ENCODE measurements at regions not wholly inside any gene's neighbourhood (a gene's known extent, or its start where the extent isn't known, plus 50 kb on each side); places are given as distances from the start of the nearest gene placed in this dataset.
"Not testable (repeated sequence)": the region's sequence is repeated elsewhere in the genome, so short reads cannot be mapped to it uniquely, and the experiment has no call there.

DNA sequence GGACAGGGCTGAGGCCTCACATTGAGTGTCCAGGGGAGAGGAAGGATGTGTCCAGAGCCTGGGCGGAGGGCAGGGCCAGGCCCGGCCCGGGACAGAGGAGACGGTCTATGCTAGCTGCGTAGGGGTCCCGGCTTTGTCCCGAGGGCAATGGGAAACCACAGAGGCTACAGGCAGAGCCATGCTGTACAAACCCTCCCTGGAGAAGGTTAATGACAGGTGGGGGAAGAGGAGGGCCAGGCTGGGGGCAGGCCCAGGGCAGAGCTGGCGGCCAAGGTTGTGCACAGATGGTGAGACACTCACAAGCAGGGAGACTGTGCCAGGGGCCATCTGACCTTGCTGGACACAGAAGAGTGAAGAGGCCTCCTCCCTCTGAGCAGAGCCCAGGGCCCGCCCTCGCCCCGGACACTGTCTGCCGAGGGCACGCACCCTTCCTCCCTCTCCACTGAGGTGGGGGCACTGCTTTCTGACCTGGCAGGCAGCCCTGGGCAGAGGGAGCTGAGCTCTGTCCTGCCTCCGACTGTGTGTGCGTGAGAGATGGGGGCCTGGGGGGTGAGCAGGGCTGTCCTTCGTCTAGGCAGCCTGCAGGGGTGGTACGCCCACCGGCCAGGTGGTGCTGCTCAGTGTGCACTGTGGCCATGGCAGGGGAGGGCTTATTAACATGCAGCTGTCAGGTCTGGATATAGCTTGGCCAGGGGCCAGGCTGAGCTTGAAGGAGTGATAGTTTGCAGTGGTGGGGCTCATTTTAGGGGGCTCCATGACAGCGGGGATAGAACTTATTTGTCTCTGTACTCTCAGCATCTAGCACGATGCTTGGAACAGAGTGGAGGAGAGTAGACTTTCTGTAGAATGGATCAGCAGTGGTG lies 75.7 kb upstream of the LRPAP1 start:
- H3K27me3 ChIP-seq (ENCODE audit: control insufficient read depth, insufficient read depth, low read length, poor library complexity, severe bottlenecking) = no peaks in the 10 kb centered on the region
- H3K4me1 Mint-ChIP-seq = no peaks in the 10 kb centered on the region
- 87 to 93% methylated on average over 6 to 20 of the region's 20 CpGs for WGBS, 2 experiments (ENCODE audit: insufficient coverage in 1 of 2, insufficient read length in 1 of 2)
- H3K36me3 Mint-ChIP-seq (ENCODE audit: low read depth) = no peaks in the 10 kb centered on the region
- H3K27ac Mint-ChIP-seq = no peak overlapping the region
- no peak overlapping the region for H3K27ac ChIP-seq (ENCODE audit: low read depth, low read length)
- TF ChIP-seq, protein P1, sequence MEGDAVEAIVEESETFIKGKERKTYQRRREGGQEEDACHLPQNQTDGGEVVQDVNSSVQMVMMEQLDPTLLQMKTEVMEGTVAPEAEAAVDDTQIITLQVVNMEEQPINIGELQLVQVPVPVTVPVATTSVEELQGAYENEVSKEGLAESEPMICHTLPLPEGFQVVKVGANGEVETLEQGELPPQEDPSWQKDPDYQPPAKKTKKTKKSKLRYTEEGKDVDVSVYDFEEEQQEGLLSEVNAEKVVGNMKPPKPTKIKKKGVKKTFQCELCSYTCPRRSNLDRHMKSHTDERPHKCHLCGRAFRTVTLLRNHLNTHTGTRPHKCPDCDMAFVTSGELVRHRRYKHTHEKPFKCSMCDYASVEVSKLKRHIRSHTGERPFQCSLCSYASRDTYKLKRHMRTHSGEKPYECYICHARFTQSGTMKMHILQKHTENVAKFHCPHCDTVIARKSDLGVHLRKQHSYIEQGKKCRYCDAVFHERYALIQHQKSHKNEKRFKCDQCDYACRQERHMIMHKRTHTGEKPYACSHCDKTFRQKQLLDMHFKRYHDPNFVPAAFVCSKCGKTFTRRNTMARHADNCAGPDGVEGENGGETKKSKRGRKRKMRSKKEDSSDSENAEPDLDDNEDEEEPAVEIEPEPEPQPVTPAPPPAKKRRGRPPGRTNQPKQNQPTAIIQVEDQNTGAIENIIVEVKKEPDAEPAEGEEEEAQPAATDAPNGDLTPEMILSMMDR (conservative IDR thresholded peaks at IDR 0.05) = no peak
- no peaks in the 10 kb centered on the region for H3K36me3 ChIP-seq (ENCODE audit: control insufficient read depth, insufficient read depth, low read length)
- H3K9me3 Mint-ChIP-seq = peaks cover 2% of the 10 kb centered on the region
- no peaks in the 10 kb centered on the region for H3K4me1 ChIP-seq (ENCODE audit: control insufficient read depth, insufficient read depth, low read length)
- H3K4me3 Mint-ChIP-seq = no peak overlapping the region
- H3K9me3 ChIP-seq (ENCODE audit: control insufficient read depth, low read length) = no peaks in the 10 kb centered on the region
- peak; percentile 36 for DNase-seq
- no peaks in the 10 kb centered on the region for H3K27me3 Mint-ChIP-seq (ENCODE audit: insufficient read depth)
- no peak overlapping the region for H3K9ac ChIP-seq (ENCODE audit: extremely low read depth, low read length, poor library complexity, severe bottlenecking)
- no peak overlapping the region for H3K4me3 ChIP-seq (ENCODE audit: low read length)

DNA sequence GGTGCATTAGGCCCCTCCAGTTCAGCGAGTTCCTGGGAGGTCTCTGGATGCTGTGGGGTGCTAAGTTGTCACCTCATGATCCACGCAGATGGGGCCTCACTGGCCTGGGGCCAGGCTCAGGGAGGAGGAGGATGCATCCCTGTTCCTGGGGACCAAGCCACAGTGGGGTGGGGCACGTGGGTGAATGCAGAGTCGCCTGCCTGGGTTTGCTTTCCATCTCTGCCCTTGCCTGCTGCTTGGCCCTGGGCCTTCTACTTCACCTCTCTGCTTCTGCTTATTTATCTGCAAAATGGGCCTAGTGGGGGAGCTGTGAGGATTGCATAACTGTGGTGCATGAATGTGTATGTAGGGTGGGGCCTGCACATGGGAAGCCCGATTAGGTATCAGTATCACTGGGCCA lies 74.6 kb upstream of the LRPAP1 start:
- H3K27me3 ChIP-seq (ENCODE audit: control insufficient read depth, insufficient read depth, low read length, poor library complexity, severe bottlenecking); H3K27me3 Mint-ChIP-seq (ENCODE audit: insufficient read depth); H3K9me3 ChIP-seq (ENCODE audit: control insufficient read depth, low read length); H3K4me3 Mint-ChIP-seq; H3K4me3 ChIP-seq (ENCODE audit: low read length); H3K36me3 Mint-ChIP-seq (ENCODE audit: low read depth); H3K36me3 ChIP-seq (ENCODE audit: control insufficient read depth, insufficient read depth, low read length); H3K4me1 Mint-ChIP-seq; H3K9ac ChIP-seq (ENCODE audit: extremely low read depth, low read length, poor library complexity, severe bottlenecking); DNase-seq; H3K27ac Mint-ChIP-seq; H3K9me3 Mint-ChIP-seq; H3K27ac ChIP-seq (ENCODE audit: low read depth, low read length); H3K4me1 ChIP-seq (ENCODE audit: control insufficient read depth, insufficient read depth, low read length): not testable (repeated sequence)
- WGBS, 2 experiments (ENCODE audit: insufficient coverage in 1 of 2, insufficient read length in 1 of 2) = 86% methylated on average over 5 of the region's 5 CpGs; no CpG with 5 or more reads in 1 of the 2 experiments

DNA sequence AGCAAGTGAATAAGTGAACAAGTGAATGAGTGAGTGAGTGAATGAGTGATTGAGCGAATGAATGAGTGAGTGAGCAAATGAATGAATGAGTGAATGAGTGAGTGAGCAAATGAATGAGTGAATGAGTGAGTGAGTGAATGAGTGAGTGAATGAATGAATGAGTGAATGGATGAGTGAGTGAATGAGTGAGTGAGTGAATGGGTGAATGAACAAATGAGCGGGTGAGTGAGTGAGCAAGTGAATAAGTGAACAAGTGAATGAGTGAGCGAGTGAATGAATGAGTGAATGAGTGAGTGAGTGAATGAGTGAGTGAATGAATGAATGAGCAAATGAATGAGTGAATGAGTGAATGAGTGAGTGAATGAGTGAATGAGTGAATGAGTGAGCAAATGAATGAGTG lies 74.0 kb upstream of the LRPAP1 start:
- WGBS, 2 experiments (ENCODE audit: insufficient coverage in 1 of 2, insufficient read length in 1 of 2) = 89 to 95% methylated on average over 3 of the region's 3 CpGs
- H3K27ac Mint-ChIP-seq; H3K4me3 Mint-ChIP-seq; H3K36me3 ChIP-seq (ENCODE audit: control insufficient read depth, insufficient read depth, low read length); H3K36me3 Mint-ChIP-seq (ENCODE audit: low read depth); H3K27ac ChIP-seq (ENCODE audit: low read depth, low read length); H3K27me3 Mint-ChIP-seq (ENCODE audit: insufficient read depth); H3K9me3 ChIP-seq (ENCODE audit: control insufficient read depth, low read length); H3K9me3 Mint-ChIP-seq; H3K4me1 Mint-ChIP-seq; H3K9ac ChIP-seq (ENCODE audit: extremely low read depth, low read length, poor library complexity, severe bottlenecking); H3K27me3 ChIP-seq (ENCODE audit: control insufficient read depth, insufficient read depth, low read length, poor library complexity, severe bottlenecking); H3K4me1 ChIP-seq (ENCODE audit: control insufficient read depth, insufficient read depth, low read length); DNase-seq; H3K4me3 ChIP-seq (ENCODE audit: low read length): not testable (repeated sequence)

DNA sequence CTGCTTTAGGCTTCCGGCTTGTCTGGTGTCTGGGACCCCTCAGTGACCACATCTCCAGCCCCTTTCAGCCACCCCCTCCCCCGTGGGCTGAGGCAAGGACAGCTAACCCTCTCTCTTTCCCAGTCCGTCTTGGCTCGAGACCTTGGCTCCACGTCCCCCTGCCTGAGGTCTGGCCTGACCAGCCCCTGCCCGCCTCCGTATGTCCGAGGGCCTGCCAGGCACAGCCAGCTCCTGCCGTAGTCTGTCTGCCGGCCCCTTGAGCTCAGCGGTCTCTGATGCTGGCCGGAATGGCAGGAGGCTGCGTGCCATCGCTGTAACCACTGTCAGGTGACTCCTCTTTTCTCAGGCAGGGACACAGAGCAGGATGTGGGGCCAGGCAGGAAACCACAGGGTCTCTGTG lies 73.3 kb upstream of the LRPAP1 start:
- no peaks in the 10 kb centered on the region for H3K27me3 ChIP-seq (ENCODE audit: control insufficient read depth, insufficient read depth, low read length, poor library complexity, severe bottlenecking)
- H3K4me3 Mint-ChIP-seq = no peak overlapping the region

DNA sequence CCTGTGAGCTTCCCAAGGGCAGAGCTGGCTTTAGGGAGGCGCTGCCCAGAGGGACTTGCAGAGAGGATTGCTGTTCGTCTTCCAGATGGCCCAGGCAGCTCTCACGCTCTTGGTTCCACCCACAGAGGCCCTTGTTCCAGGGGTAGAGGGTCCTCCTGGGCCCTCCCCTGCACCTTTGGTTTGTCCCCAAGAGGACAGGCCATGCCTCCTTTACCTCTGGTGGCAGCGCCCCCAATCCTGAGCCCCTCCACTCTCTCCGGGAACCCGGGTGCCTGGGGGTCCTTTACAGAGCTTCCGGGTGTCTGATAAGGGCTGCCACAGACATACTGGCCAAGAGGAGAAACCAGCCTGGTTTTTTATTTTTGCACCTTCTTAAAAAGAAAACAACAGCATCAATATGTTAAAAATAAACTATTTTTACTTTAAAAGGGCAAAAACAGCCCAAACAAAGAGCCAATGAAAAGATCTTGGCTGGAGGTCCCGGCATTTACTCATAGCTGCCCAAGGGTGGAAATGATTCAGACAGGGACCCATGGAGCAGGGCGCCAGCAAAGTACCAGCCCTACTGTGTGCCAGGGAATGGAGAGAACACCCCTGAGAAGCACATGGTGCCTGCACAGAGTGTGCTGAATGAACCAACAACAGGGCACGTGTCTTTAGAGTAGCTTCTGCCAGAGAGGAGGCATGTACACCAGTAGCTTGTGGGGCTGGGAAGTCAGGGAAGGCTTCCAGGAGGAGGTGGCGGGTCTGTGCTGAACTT lies 70.8 kb upstream of the LRPAP1 start:
- not testable (repeated sequence) for H3K9me3 Mint-ChIP-seq; H3K36me3 Mint-ChIP-seq (ENCODE audit: low read depth); DNase-seq; H3K27ac ChIP-seq (ENCODE audit: low read depth, low read length); H3K4me1 Mint-ChIP-seq; H3K27ac Mint-ChIP-seq; H3K9ac ChIP-seq (ENCODE audit: extremely low read depth, low read length, poor library complexity, severe bottlenecking); H3K27me3 Mint-ChIP-seq (ENCODE audit: insufficient read depth); H3K4me1 ChIP-seq (ENCODE audit: control insufficient read depth, insufficient read depth, low read length); H3K4me3 Mint-ChIP-seq; H3K36me3 ChIP-seq (ENCODE audit: control insufficient read depth, insufficient read depth, low read length); H3K9me3 ChIP-seq (ENCODE audit: control insufficient read depth, low read length); H3K27me3 ChIP-seq (ENCODE audit: control insufficient read depth, insufficient read depth, low read length, poor library complexity, severe bottlenecking); H3K4me3 ChIP-seq (ENCODE audit: low read length)
- WGBS, 2 experiments (ENCODE audit: insufficient coverage in 1 of 2, insufficient read length in 1 of 2) = 86% methylated on average over 6 to 11 of the region's 11 CpGs

More for the DNA sequence above, 73.3 kb upstream of the LRPAP1 start:
- no peak overlapping the region for H3K27ac ChIP-seq (ENCODE audit: low read depth, low read length)
- Mint-ChIP-seq H3K4me1 (no peaks in the 10 kb centered on the region), H3K27me3 (ENCODE audit: insufficient read depth) (peaks cover 2% of the 10 kb centered on the region), H3K27ac (no peak overlapping the region), H3K9me3 (peaks cover 7% of the 10 kb centered on the region), H3K36me3 (ENCODE audit: low read depth) (no peaks in the 10 kb centered on the region)
- no peak for DNase-seq
- H3K9ac ChIP-seq (ENCODE audit: extremely low read depth, low read length, poor library complexity, severe bottlenecking) = no peak overlapping the region
- TF ChIP-seq, protein P1 (conservative IDR thresholded peaks at IDR 0.05) = no peak
- no peaks in the 10 kb centered on the region for H3K4me1 ChIP-seq (ENCODE audit: control insufficient read depth, insufficient read depth, low read length)
- H3K9me3 ChIP-seq (ENCODE audit: control insufficient read depth, low read length) = no peaks in the 10 kb centered on the region
- 90 to 94% methylated on average over 6 to 14 of the region's 14 CpGs for WGBS, 2 experiments (ENCODE audit: insufficient coverage in 1 of 2, insufficient read length in 1 of 2)
- H3K36me3 ChIP-seq (ENCODE audit: control insufficient read depth, insufficient read depth, low read length) = no peaks in the 10 kb centered on the region
- no peak overlapping the region for H3K4me3 ChIP-seq (ENCODE audit: low read length)

Data from endodermal cell (in vitro differentiated cells).